ENCODE measurements at regions not wholly inside any gene's neighbourhood (a gene's known extent, or its start where the extent isn't known, plus 50 kb on each side); places are given as distances from the start of the nearest gene placed in this dataset.
"Not testable (repeated sequence)": the region's sequence is repeated elsewhere in the genome, so short reads cannot be mapped to it uniquely, and the experiment has no call there.

GRCh38 chr4:110848787-110849186, 225.9 kb upstream of the PITX2 start:
- DNase-seq (ENCODE audit: low spot score) = no peak

GRCh38 chr4:110849461-110849860, 226.6 kb upstream of the PITX2 start:
- no peak for DNase-seq (ENCODE audit: low spot score)

- DNase-seq (ENCODE audit: low spot score) = no peak
These were observed 227.9 kb upstream of the PITX2 start for GRCh38 chr4:110850461-110851442.

- DNase-seq (ENCODE audit: low spot score) = no peak
These were observed 229.1 kb upstream of the PITX2 start for GRCh38 chr4:110851989-110852388.

- DNase-seq (ENCODE audit: low spot score) = no peak
These were observed 229.9 kb upstream of the PITX2 start for GRCh38 chr4:110852793-110853192.

- no peak for DNase-seq (ENCODE audit: low spot score)
These were observed 230.4 kb upstream of the PITX2 start for GRCh38 chr4:110853242-110853641.

GRCh38 chr4:110854021-110854678, 231.3 kb upstream of the PITX2 start:
- no peak for DNase-seq (ENCODE audit: low spot score)

GRCh38 chr4:110860125-110860524, 237.2 kb upstream of the PITX2 start:
- DNase-seq (ENCODE audit: low spot score) = no peak

- no peak for DNase-seq (ENCODE audit: low spot score)
These were observed 238.0 kb upstream of the PITX2 start for GRCh38 chr4:110860901-110861300.

- DNase-seq (ENCODE audit: low spot score) = no peak
These were observed 242.9 kb upstream of the PITX2 start for GRCh38 chr4:110865611-110866259.

- no peak for DNase-seq (ENCODE audit: low spot score)
These were observed 244.5 kb upstream of the PITX2 start for GRCh38 chr4:110867251-110867960.

- no peak for DNase-seq (ENCODE audit: low spot score)
These were observed 245.3 kb upstream of the PITX2 start for GRCh38 chr4:110867981-110868720.

- no peak for DNase-seq (ENCODE audit: low spot score)
These were observed 246.2 kb upstream of the PITX2 start for GRCh38 chr4:110869114-110869513.

- no peak for DNase-seq (ENCODE audit: low spot score)
These were observed 247.1 kb upstream of the PITX2 start for GRCh38 chr4:110869862-110870572.

GRCh38 chr4:110876214-110876613, 253.3 kb upstream of the PITX2 start:
- not testable (repeated sequence) for DNase-seq (ENCODE audit: low spot score)

- DNase-seq (ENCODE audit: low spot score) = no peak
These were observed 254.0 kb upstream of the PITX2 start for GRCh38 chr4:110876866-110877265.

GRCh38 chr4:110877778-110878370, 255.0 kb upstream of the PITX2 start:
- no peak for DNase-seq (ENCODE audit: low spot score)

GRCh38 chr4:110878413-110878812, 255.5 kb upstream of the PITX2 start:
- no peak for DNase-seq (ENCODE audit: low spot score)

- no peak for DNase-seq (ENCODE audit: low spot score)
These were observed 256.1 kb upstream of the PITX2 start for GRCh38 chr4:110878956-110879355.

- no peak for DNase-seq (ENCODE audit: low spot score)
These were observed 263.4 kb upstream of the PITX2 start for GRCh38 chr4:110886270-110886669.
